H1 (cell line): ENCODE measurements at regions not wholly inside any gene's neighbourhood (a gene's known extent, or its start where the extent isn't known, plus 50 kb on each side); places are given as distances from the start of the nearest gene placed in this dataset.

Experiments used
- CTCF ChIA-PET: fragments of 300-600 bp; sonication (Branson Sonifier 250); formaldehyde crosslinking; loops from one replicate; lab custom pipeline; 2021; ENCODE audit not compliant: partially characterized antibody; lab: Charles Lee
- POLR2A ChIA-PET: fragments of 300-600 bp; sonication (Branson Sonifier 250); formaldehyde crosslinking; loops from one replicate; lab custom pipeline; 2021; ENCODE audit warnings: inconsistent platforms; ENCODE audit not compliant: partially characterized antibody; lab: Charles Lee
- DNase-seq, 2 experiments: peaks; one replicate each; pipeline versions ENCODE4 v3.0.0 to v3.0.0-alpha.2; 2010 to 2022; ENCODE audit warnings: low spot score in 2 of 2, low read depth in 1 of 2, mixed read lengths in 1 of 2
- FAIRE-seq: peaks from 2 replicates; lab custom pipeline; 2011; peaks lifted over from hg19 to GRCh38; lab: Jason Lieb, UNC
- H2AFZ ChIP-seq: 2 replicates; pipeline ENCODE4 v1.8.1; 2012; ENCODE audit warnings: low read length, inconsistent platforms
- H2AK5ac ChIP-seq: 2 replicates; pipeline ENCODE4 v1.6.1; 2013; ENCODE audit warnings: low read depth, low read length
- H2BK120ac ChIP-seq: replicated peaks from 2 replicates; pipeline ENCODE3; 2013; ENCODE audit warnings: low read depth, low read length, inconsistent platforms
- H2BK12ac ChIP-seq: 2 replicates; pipeline ENCODE4 v1.6.1; 2013; ENCODE audit warnings: low read depth, low read length
- H2BK15ac ChIP-seq: 2 replicates; pipeline ENCODE4 v1.6.1; 2013; ENCODE audit warnings: low read length
- H2BK20ac ChIP-seq: 2 replicates; pipeline ENCODE4 v1.6.1; 2013; ENCODE audit warnings: low read length
- H2BK5ac ChIP-seq: 2 replicates; pipeline ENCODE4 v1.6.1; 2013; ENCODE audit warnings: low read depth, low read length
- H3K14ac ChIP-seq: 2 replicates; pipeline ENCODE4 v1.6.1; 2013; ENCODE audit warnings: inconsistent platforms; ENCODE audit not compliant: insufficient read length
- H3K18ac ChIP-seq: 2 replicates; pipeline ENCODE4 v1.6.1; 2013; ENCODE audit warnings: low read length; ENCODE audit errors: extremely low read depth
- H3K23ac ChIP-seq: 2 replicates; pipeline ENCODE4 v1.6.1; 2013; ENCODE audit warnings: inconsistent platforms; ENCODE audit not compliant: insufficient read length
- H3K23me2 ChIP-seq: 2 replicates; pipeline ENCODE4 v1.6.1; 2013; ENCODE audit warnings: low read depth, low read length
- H3K27ac ChIP-seq: 2 replicates; pipeline ENCODE4 v1.6.1; 2011; ENCODE audit warnings: low read depth, low read length, inconsistent platforms
- H3K27me3 ChIP-seq, 4 experiments: replicated peaks in 1 of 4; 1 replicate in 1 of 4; 2 replicates in 3 of 4; pipeline versions ENCODE4 v1.6.1 to v1.8.1; 2011 to 2013; ENCODE audit warnings: low read length in 3 of 4, mild to moderate bottlenecking in 3 of 4, inconsistent platforms in 2 of 4, mixed read lengths in 2 of 4, moderate library complexity in 1 of 4; ENCODE audit not compliant: control insufficient read depth in 3 of 4, insufficient read depth in 3 of 4; ENCODE audit errors: extremely low read depth in 1 of 4
- H3K36me3 ChIP-seq, 4 experiments: 2 replicates each; pipeline versions ENCODE4 v1.6.1 to v1.8.1; 2011 to 2013; ENCODE audit warnings: mild to moderate bottlenecking in 4 of 4, low read length in 3 of 4, moderate library complexity in 2 of 4, control low read depth in 1 of 4, inconsistent platforms in 1 of 4; ENCODE audit not compliant: insufficient read depth in 4 of 4, control insufficient read depth in 2 of 4
- H3K4ac ChIP-seq: replicated peaks from 2 replicates; pipeline ENCODE3; 2013; ENCODE audit warnings: low read length, low read depth, mixed read lengths, inconsistent platforms; ENCODE audit not compliant: insufficient read length
- H3K4me1 ChIP-seq, 4 experiments: replicated peaks in 1 of 4; 1 replicate in 1 of 4; 2 replicates in 3 of 4; pipeline versions ENCODE4 v1.6.1 to v1.8.1; 2011 to 2013; ENCODE audit warnings: low read length in 3 of 4, inconsistent platforms in 2 of 4, mixed read lengths in 1 of 4; ENCODE audit not compliant: insufficient read depth in 4 of 4, control insufficient read depth in 3 of 4
- H3K4me2 ChIP-seq, 2 experiments: 2 replicates each; pipeline versions ENCODE4 v1.6.1 to v1.8.1; 2011 to 2013; ENCODE audit warnings: low read depth in 2 of 2, low read length in 2 of 2, control low read depth in 1 of 2, inconsistent platforms in 1 of 2, mild to moderate bottlenecking in 1 of 2; ENCODE audit not compliant: insufficient read depth in 1 of 2
- H3K4me3 ChIP-seq, 4 experiments: fragments of 200-600, 300-600 bp in 1 of 4; sonication (generic), shearing (Covaris generic), sonication (Bioruptor Twin) in 1 of 4; 2 replicates each; pipeline versions ENCODE4 v1.5.1 to v1.8.1; 2011 to 2016; ENCODE audit warnings: low read length in 4 of 4, low read depth in 3 of 4, control low read depth in 2 of 4, inconsistent platforms in 2 of 4, mild to moderate bottlenecking in 2 of 4, mixed read lengths in 1 of 4, moderate library complexity in 1 of 4; ENCODE audit not compliant: insufficient read depth in 2 of 4; ENCODE audit errors: extremely low read depth in 1 of 4
- H3K56ac ChIP-seq: replicated peaks from 2 replicates; pipeline ENCODE3; 2013; ENCODE audit warnings: low read depth, mild to moderate bottlenecking, mixed read lengths, low read length, inconsistent platforms; ENCODE audit not compliant: insufficient read length
- H3K79me1 ChIP-seq: 2 replicates; pipeline ENCODE4 v1.6.1; 2013; ENCODE audit warnings: low read depth, low read length, control low read depth
- H3K79me2 ChIP-seq, 2 experiments: 2 replicates each; pipeline versions ENCODE4 v1.6.1 to v1.8.1; 2012 to 2013; ENCODE audit warnings: low read length in 2 of 2, mild to moderate bottlenecking in 2 of 2, inconsistent platforms in 1 of 2; ENCODE audit not compliant: insufficient read depth in 2 of 2, control insufficient read depth in 1 of 2
- H3K9ac ChIP-seq, 4 experiments: replicated peaks in 1 of 4; 1 replicate in 1 of 4; 2 replicates in 3 of 4; pipeline versions ENCODE4 v1.6.1 to v1.8.1; 2011 to 2013; ENCODE audit warnings: low read depth in 3 of 4, low read length in 3 of 4, control low read depth in 2 of 4, mild to moderate bottlenecking in 2 of 4, moderate library complexity in 2 of 4, inconsistent platforms in 1 of 4; ENCODE audit errors: extremely low read depth in 1 of 4
- H3K9me3 ChIP-seq, 2 experiments: 2 replicates each; pipeline versions ENCODE4 v1.6.1 to v1.8.1; 2012 to 2013; ENCODE audit warnings: mild to moderate bottlenecking in 2 of 2, moderate library complexity in 2 of 2, control low read depth in 1 of 2, inconsistent platforms in 1 of 2, low read depth in 1 of 2, low read length in 1 of 2, mixed read lengths in 1 of 2; ENCODE audit not compliant: insufficient read depth in 2 of 2
- H4K20me1 ChIP-seq, 2 experiments: replicated peaks in 1 of 2; 2 replicates each; pipeline versions ENCODE3 to v1.8.1; 2011 to 2013; ENCODE audit warnings: inconsistent platforms in 2 of 2, low read length in 2 of 2, mild to moderate bottlenecking in 1 of 2; ENCODE audit not compliant: insufficient read depth in 2 of 2, control insufficient read depth in 1 of 2
- H4K5ac ChIP-seq: 2 replicates; pipeline ENCODE4 v1.6.1; 2013; ENCODE audit warnings: low read length, low read depth, mixed read lengths, inconsistent platforms; ENCODE audit not compliant: insufficient read length
- H4K8ac ChIP-seq: 2 replicates; pipeline ENCODE4 v1.8.0; 2013; ENCODE audit warnings: mild to moderate bottlenecking, moderate library complexity, low read length, inconsistent platforms; ENCODE audit not compliant: insufficient read depth; ENCODE audit errors: extremely low read depth
- H4K91ac ChIP-seq: replicated peaks from 2 replicates; pipeline ENCODE3; 2013; ENCODE audit warnings: low read length, mixed read lengths, inconsistent platforms; ENCODE audit not compliant: insufficient read length
- BACH1 ChIP-seq: IDR thresholded peaks from 2 replicates; pipeline ENCODE4 v1.6.1; 2012; ENCODE audit warnings: low read length, improper control_type of control experiment
- CREB1 ChIP-seq: IDR thresholded peaks from 2 replicates; pipeline ENCODE4 v1.6.1; 2012; ENCODE audit warnings: inconsistent platforms
- EZH2 ChIP-seq: fragments of 200-600 bp; sonication (generic); IDR thresholded peaks from 2 replicates; pipeline ENCODE4 v1.7.1; 2012; ENCODE audit warnings: low read depth, mild to moderate bottlenecking, moderate library complexity, low read length, inconsistent platforms; ENCODE audit not compliant: severe bottlenecking
- GTF2F1 ChIP-seq: IDR thresholded peaks from 2 replicates; pipeline ENCODE4 v1.6.1; 2012; ENCODE audit warnings: low read depth, low read length, improper control_type of control experiment, borderline replicate concordance
- MAFK ChIP-seq: IDR thresholded peaks from 2 replicates; pipeline ENCODE4 v1.6.1; 2012; ENCODE audit warnings: low read depth, mild to moderate bottlenecking, improper control_type of control experiment, low read length
- NANOG ChIP-seq: IDR thresholded peaks from 2 replicates; pipeline ENCODE4 v1.6.1; 2011; ENCODE audit warnings: low read length, low read depth, mild to moderate bottlenecking, inconsistent platforms; ENCODE audit not compliant: insufficient read depth, poor library complexity, severe bottlenecking
- POLR2AphosphoS5 ChIP-seq: IDR thresholded peaks from 2 replicates; pipeline ENCODE4 v1.6.1; 2011; ENCODE audit warnings: low read depth, low read length
- SP2 ChIP-seq: IDR thresholded peaks from 2 replicates; pipeline ENCODE4 v1.6.1; 2012; ENCODE audit warnings: mild to moderate bottlenecking, low read length, inconsistent platforms
- TAF1 ChIP-seq: IDR thresholded peaks from 2 replicates; pipeline ENCODE4 v1.6.1; 2011; ENCODE audit warnings: mild to moderate bottlenecking, low read depth, low read length
- TCF12 ChIP-seq: IDR thresholded peaks from 2 replicates; pipeline ENCODE4 v1.6.1; 2011; ENCODE audit warnings: low read depth, mild to moderate bottlenecking, low read length
- WGBS, 2 experiments: shearing (Covaris generic) in 1 of 2; methylation state at CpG; one replicate each; pipeline versions ENCODE4 v1.1.6 to v1.1.7; 2013 to 2015; ENCODE audit warnings: low lambda C conversion rate in 2 of 2, mixed read lengths in 2 of 2, inconsistent platforms in 1 of 2, low coverage in 1 of 2, missing lambda C conversion rate in 1 of 2; ENCODE audit not compliant: insufficient replicate concordance in 2 of 2, insufficient coverage in 1 of 2, insufficient read length in 1 of 2; ENCODE audit errors: extremely low coverage in 1 of 2, missing lambda C conversion rate in 1 of 2; 5-methylcytosine and 5-hydroxymethylcytosine counted together
- TF ChIP-seq, protein P1 (sequence below), 3 experiments: IDR thresholded peaks; 1 replicate in 2 of 3; 2 replicates in 1 of 3; pipeline versions ENCODE4 v1.5.1 to v1.6.1; 2011; ENCODE audit warnings: low read length in 3 of 3, mild to moderate bottlenecking in 3 of 3, inconsistent platforms in 2 of 3, low read depth in 1 of 3, moderate library complexity in 1 of 3; ENCODE audit not compliant: insufficient read depth in 1 of 3; ENCODE audit errors: control extremely low read depth in 1 of 3
- TF ChIP-seq, protein P2 (sequence below): IDR thresholded peaks from 2 replicates; pipeline ENCODE4 v1.6.1; 2011; ENCODE audit warnings: low read length, improper control_type of control experiment

DNA sequence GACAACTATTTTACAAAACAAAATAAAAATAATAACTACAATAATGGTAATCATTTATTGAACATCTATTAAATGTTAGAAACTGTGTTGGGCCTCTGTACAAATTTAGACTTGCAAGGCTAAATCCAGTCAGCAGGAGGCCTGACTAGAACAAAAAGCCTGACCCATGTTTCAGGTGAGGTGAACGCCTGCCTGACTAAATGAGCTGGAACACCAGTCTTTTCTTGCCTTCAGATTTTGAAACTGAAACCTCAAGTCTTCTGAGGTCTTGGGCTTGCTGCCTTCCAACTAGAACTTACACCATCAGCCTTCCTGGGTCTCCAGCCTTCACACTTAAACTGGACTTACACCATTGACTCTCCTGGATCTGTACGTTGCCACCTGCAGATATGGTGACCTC, 706.9 kb downstream of the TBL1XR1 start:
- no peak overlapping the region for H2AK5ac ChIP-seq
- no peak overlapping the region for H3K4ac ChIP-seq
- no peak overlapping the region for H3K4me3 ChIP-seq
- H3K23ac ChIP-seq = no peak overlapping the region
- H4K20me1 ChIP-seq = no peaks in the 10 kb centered on the region
- H3K4me2 ChIP-seq = no peak overlapping the region
- H3K27ac ChIP-seq = no peak overlapping the region
- H3K79me1 ChIP-seq = no peaks in the 10 kb centered on the region
- CTCF ChIA-PET = interaction anchor here (0.9 kb wide), 2 partner anchors 13 to 174 kb away, joined by 3 read pairs; no protein-coding TSS in a partner anchor
- H3K9ac ChIP-seq = no peak overlapping the region
- H2BK12ac ChIP-seq = no peak overlapping the region
- no peak overlapping the region for H3K56ac ChIP-seq
- H2BK20ac ChIP-seq = no peak overlapping the region
- no peaks in the 10 kb centered on the region for H3K36me3 ChIP-seq
- H2AFZ ChIP-seq = no peak overlapping the region
- POLR2A ChIA-PET = no interaction called here
- WGBS, 2 experiments = 80% methylated on average over 2 of the region's 2 CpGs; no CpG with 5 or more reads in 1 of the 2 experiments
- no peak overlapping the region for H2BK5ac ChIP-seq
- H4K5ac ChIP-seq = no peak overlapping the region
- no peaks in the 10 kb centered on the region for H3K23me2 ChIP-seq
- H3K18ac ChIP-seq = no peak overlapping the region
- H3K14ac ChIP-seq = no peak overlapping the region
- H3K27me3 ChIP-seq = no peaks in the 10 kb centered on the region
- no peaks in the 10 kb centered on the region for H3K9me3 ChIP-seq
- no peak for FAIRE-seq
- DNase-seq = no peak
- no peaks in the 10 kb centered on the region for H3K4me1 ChIP-seq
- no peak overlapping the region for H2BK15ac ChIP-seq
- H3K79me2 ChIP-seq = no peaks in the 10 kb centered on the region
- H4K91ac ChIP-seq = no peak overlapping the region
- no peak overlapping the region for H2BK120ac ChIP-seq
- H4K8ac ChIP-seq = no peak overlapping the region
- TF ChIP-seq GTF2F1 (no peak), BACH1 (no peak), MAFK (no peak), EZH2 (no peak), TCF12 (no peak), CREB1 (no peak), NANOG (no peak), SP2 (no peak), TAF1 (no peak), POLR2AphosphoS5 (no peak)
- TF ChIP-seq, protein P1, sequence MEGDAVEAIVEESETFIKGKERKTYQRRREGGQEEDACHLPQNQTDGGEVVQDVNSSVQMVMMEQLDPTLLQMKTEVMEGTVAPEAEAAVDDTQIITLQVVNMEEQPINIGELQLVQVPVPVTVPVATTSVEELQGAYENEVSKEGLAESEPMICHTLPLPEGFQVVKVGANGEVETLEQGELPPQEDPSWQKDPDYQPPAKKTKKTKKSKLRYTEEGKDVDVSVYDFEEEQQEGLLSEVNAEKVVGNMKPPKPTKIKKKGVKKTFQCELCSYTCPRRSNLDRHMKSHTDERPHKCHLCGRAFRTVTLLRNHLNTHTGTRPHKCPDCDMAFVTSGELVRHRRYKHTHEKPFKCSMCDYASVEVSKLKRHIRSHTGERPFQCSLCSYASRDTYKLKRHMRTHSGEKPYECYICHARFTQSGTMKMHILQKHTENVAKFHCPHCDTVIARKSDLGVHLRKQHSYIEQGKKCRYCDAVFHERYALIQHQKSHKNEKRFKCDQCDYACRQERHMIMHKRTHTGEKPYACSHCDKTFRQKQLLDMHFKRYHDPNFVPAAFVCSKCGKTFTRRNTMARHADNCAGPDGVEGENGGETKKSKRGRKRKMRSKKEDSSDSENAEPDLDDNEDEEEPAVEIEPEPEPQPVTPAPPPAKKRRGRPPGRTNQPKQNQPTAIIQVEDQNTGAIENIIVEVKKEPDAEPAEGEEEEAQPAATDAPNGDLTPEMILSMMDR (IDR thresholded peaks at IDR 0.05; ENCODE audit: control extremely low read depth in 1 of 3, insufficient read depth in 1 of 3, low read depth in 1 of 3, low read length in 3 of 3) = no peak
- TF ChIP-seq, protein P2, sequence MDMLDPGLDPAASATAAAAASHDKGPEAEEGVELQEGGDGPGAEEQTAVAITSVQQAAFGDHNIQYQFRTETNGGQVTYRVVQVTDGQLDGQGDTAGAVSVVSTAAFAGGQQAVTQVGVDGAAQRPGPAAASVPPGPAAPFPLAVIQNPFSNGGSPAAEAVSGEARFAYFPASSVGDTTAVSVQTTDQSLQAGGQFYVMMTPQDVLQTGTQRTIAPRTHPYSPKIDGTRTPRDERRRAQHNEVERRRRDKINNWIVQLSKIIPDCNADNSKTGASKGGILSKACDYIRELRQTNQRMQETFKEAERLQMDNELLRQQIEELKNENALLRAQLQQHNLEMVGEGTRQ = no peak
